LNCaP clone FGC (cell line): ENCODE measurements at regions not wholly inside any gene's neighbourhood (a gene's known extent, or its start where the extent isn't known, plus 50 kb on each side); places are given as distances from the start of the nearest gene placed in this dataset.

Experiments used
- DNase-seq: peaks from one replicate; pipeline ENCODE4 v3.0.0-alpha.2; 2011; ENCODE audit warnings: low read depth
- H3K4me3 ChIP-seq: 2 replicates; pipeline ENCODE4 v1.5.1; 2011; ENCODE audit warnings: mild to moderate bottlenecking, low read depth, low read length, control low read depth
- CTCF ChIP-seq: IDR thresholded peaks from 2 replicates; pipeline ENCODE4 v1.5.1; 2012; ENCODE audit warnings: mild to moderate bottlenecking; ENCODE audit not compliant: control insufficient read depth, insufficient read depth; ENCODE audit errors: extremely low read depth

GRCh38 chr1:104463126-104463697 is 713.5 kb downstream of the AMY1C start:
- H3K4me3 ChIP-seq, result no peak overlapping the region
- peak; percentile 2 for DNase-seq
- no peak for TF ChIP-seq CTCF

- H3K4me3 ChIP-seq, result no peak overlapping the region
- no peak for DNase-seq
- no peak for TF ChIP-seq CTCF
Observed at GRCh38 chr1:104466068-104466467, 716.4 kb downstream of the AMY1C start.

GRCh38 chr1:104467590-104467989 is 717.9 kb downstream of the AMY1C start:
- DNase-seq, result no peak
- TF ChIP-seq CTCF, result no peak
- H3K4me3 ChIP-seq, result no peak overlapping the region

- no peak for TF ChIP-seq CTCF
- DNase-seq, result no peak
- no peak overlapping the region for H3K4me3 ChIP-seq
Observed at GRCh38 chr1:104468282-104468681, 718.6 kb downstream of the AMY1C start.

- no peak for TF ChIP-seq CTCF
Observed at GRCh38 chr1:104476126-104476525, 726.4 kb downstream of the AMY1C start.

GRCh38 chr1:104488296-104489015 is 738.8 kb downstream of the AMY1C start:
- TF ChIP-seq CTCF, result no peak
- H3K4me3 ChIP-seq, result no peak overlapping the region
- no peak for DNase-seq

More at GRCh38 chr1:104476126-104476525, 726.4 kb downstream of the AMY1C start:
- DNase-seq, result no peak
- no peak overlapping the region for H3K4me3 ChIP-seq
